ENCODE measurements at regions not wholly inside any gene's neighbourhood (a gene's known extent, or its start where the extent isn't known, plus 50 kb on each side); places are given as distances from the start of the nearest gene placed in this dataset.
"Not testable (repeated sequence)": the region's sequence is repeated elsewhere in the genome, so short reads cannot be mapped to it uniquely, and the experiment has no call there.

DNA sequence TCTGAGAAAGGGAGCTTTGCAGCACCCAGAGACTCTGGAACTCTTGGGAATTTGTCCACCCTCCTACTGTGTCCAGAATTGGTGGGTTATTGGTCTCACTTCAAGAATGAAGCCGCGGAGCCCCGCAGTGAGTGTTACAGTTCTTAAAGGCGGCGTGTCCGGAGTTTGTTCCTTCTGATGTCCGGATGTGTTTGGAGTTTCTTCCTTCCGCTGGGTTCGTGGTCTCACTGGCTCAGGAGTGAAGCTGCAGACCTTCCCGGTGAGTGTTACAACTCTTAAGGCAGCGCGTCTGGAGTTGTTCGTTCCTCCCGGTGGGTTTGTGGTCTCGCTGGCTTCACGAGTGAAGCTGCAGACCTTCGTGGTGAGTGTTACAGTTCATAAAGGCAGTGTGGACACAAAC is 824.7 kb downstream of the LRRTM4 start:
- TF ChIP-seq, protein P1, sequence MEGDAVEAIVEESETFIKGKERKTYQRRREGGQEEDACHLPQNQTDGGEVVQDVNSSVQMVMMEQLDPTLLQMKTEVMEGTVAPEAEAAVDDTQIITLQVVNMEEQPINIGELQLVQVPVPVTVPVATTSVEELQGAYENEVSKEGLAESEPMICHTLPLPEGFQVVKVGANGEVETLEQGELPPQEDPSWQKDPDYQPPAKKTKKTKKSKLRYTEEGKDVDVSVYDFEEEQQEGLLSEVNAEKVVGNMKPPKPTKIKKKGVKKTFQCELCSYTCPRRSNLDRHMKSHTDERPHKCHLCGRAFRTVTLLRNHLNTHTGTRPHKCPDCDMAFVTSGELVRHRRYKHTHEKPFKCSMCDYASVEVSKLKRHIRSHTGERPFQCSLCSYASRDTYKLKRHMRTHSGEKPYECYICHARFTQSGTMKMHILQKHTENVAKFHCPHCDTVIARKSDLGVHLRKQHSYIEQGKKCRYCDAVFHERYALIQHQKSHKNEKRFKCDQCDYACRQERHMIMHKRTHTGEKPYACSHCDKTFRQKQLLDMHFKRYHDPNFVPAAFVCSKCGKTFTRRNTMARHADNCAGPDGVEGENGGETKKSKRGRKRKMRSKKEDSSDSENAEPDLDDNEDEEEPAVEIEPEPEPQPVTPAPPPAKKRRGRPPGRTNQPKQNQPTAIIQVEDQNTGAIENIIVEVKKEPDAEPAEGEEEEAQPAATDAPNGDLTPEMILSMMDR (conservative IDR thresholded peaks at IDR 0.05; ENCODE audit: low read depth, low read length): not testable (repeated sequence)
- TF ChIP-seq EZH2phosphoT487 (IDR thresholded peaks at IDR 0.05; ENCODE audit: borderline replicate concordance, low read length): not testable (repeated sequence)
